Suprapubic skin (tissue), 4 donors: ENCODE measurements at regions not wholly inside any gene's neighbourhood (a gene's known extent, or its start where the extent isn't known, plus 50 kb on each side); places are given as distances from the start of the nearest gene placed in this dataset.

Source experiments
- DNase-seq, 2 donors: peaks; one replicate each; pipeline ENCODE4 v3.0.0-alpha.2; 2019; ENCODE audit warnings: low spot score in 2 of 2
- H3K27ac ChIP-seq: fragments of 200-600 bp; sonication (generic); one replicate; pipeline ENCODE4 v1.5.1; 2019
- H3K27me3 ChIP-seq: fragments of 200-600 bp; sonication (generic); one replicate; pipeline ENCODE4 v1.5.1; 2019
- H3K36me3 ChIP-seq: fragments of 200-600 bp; sonication (generic); one replicate; pipeline ENCODE4 v1.5.1; 2019
- H3K4me1 ChIP-seq: fragments of 200-600 bp; sonication (generic); one replicate; pipeline ENCODE4 v1.5.1; 2019
- H3K4me3 ChIP-seq: fragments of 200-600 bp; sonication (generic); one replicate; pipeline ENCODE4 v1.5.1; 2019; ENCODE audit warnings: mild to moderate bottlenecking
- H3K9me3 ChIP-seq: fragments of 200-600 bp; sonication (generic); one replicate; pipeline ENCODE4 v1.5.1; 2019
- CTCF ChIP-seq, 2 donors: fragments of 200-600 bp in 1 of 2; fragments of 450-650 bp in 1 of 2; sonication (generic) in 1 of 2; IDR thresholded peaks; one replicate each; pipeline ENCODE4 v1.5.1; 2016 to 2019; ENCODE audit warnings: antibody characterized with exemption in 2 of 2, mild to moderate bottlenecking in 1 of 2, moderate library complexity in 1 of 2
- EP300 ChIP-seq: sonication (generic); formaldehyde crosslinking; IDR thresholded peaks from one replicate; pipeline ENCODE4 v1.6.1; 2017; ENCODE audit warnings: antibody characterized with exemption
- POLR2A ChIP-seq, 2 donors: fragments of 450-650 bp; IDR thresholded peaks; one replicate each; pipeline ENCODE4 v1.6.1; 2017; ENCODE audit warnings: antibody characterized with exemption in 2 of 2, mild to moderate bottlenecking in 2 of 2, moderate library complexity in 2 of 2
- POLR2AphosphoS5 ChIP-seq, 3 donors: sonication (generic); formaldehyde crosslinking; IDR thresholded peaks; one replicate each; pipeline ENCODE4 v1.6.1; 2017; ENCODE audit warnings: antibody characterized with exemption in 3 of 3
- WGBS: methylation state at CpG from one replicate; pipeline ENCODE4 v1.1.5; 2018; 5-methylcytosine and 5-hydroxymethylcytosine counted together

- H3K36me3 ChIP-seq, result no peaks in the 10 kb centered on the region
- TF ChIP-seq EP300 (no peak), CTCF (IDR thresholded peaks at IDR 0.05) (no peak), POLR2AphosphoS5 (IDR thresholded peaks at IDR 0.05) (no peak), POLR2A (IDR thresholded peaks at IDR 0.05) (no peak)
- no peak overlapping the region for H3K4me3 ChIP-seq
- 57% methylated on average over 4 of the region's 4 CpGs for WGBS
- H3K9me3 ChIP-seq, result no peaks in the 10 kb centered on the region
- no peak for DNase-seq
- H3K4me1 ChIP-seq, result no peaks in the 10 kb centered on the region
- no peak overlapping the region for H3K27ac ChIP-seq
- H3K27me3 ChIP-seq, result peaks cover 12% of the 10 kb centered on the region
These were observed 312.8 kb upstream of the ZNF507 start for GRCh38 chr19:32032561-32032960.

GRCh38 chr19:32035626-32036025, 309.8 kb upstream of the ZNF507 start:
- Histone ChIP-seq H3K4me1 (no peaks in the 10 kb centered on the region), H3K27ac (no peak overlapping the region), H3K36me3 (no peaks in the 10 kb centered on the region), H3K4me3 (no peak overlapping the region), H3K9me3 (no peaks in the 10 kb centered on the region), H3K27me3 (peaks cover 11% of the 10 kb centered on the region)
- DNase-seq, result no peak
- 92% methylated on average over 3 of the region's 3 CpGs for WGBS
- no peak for TF ChIP-seq EP300
- no peak for TF ChIP-seq POLR2AphosphoS5 (IDR thresholded peaks at IDR 0.05)
- TF ChIP-seq CTCF (IDR thresholded peaks at IDR 0.05), result no peak
- no peak for TF ChIP-seq POLR2A (IDR thresholded peaks at IDR 0.05)

GRCh38 chr19:32038021-32038920, 307.1 kb upstream of the ZNF507 start:
- Histone ChIP-seq H3K4me3 (no peak overlapping the region), H3K9me3 (no peaks in the 10 kb centered on the region), H3K4me1 (peaks cover 10% of the 10 kb centered on the region), H3K27ac (no peak overlapping the region), H3K27me3 (peaks cover 32% of the 10 kb centered on the region), H3K36me3 (no peaks in the 10 kb centered on the region)
- WGBS, result 28% methylated on average over 13 of the region's 13 CpGs
- no peak for TF ChIP-seq CTCF (IDR thresholded peaks at IDR 0.05)
- no peak for TF ChIP-seq POLR2A (IDR thresholded peaks at IDR 0.05)
- no peak for TF ChIP-seq EP300
- no peak for TF ChIP-seq POLR2AphosphoS5 (IDR thresholded peaks at IDR 0.05)
- no peak for DNase-seq

GRCh38 chr19:32038961-32039360, 306.4 kb upstream of the ZNF507 start:
- peaks cover 10% of the 10 kb centered on the region for H3K4me1 ChIP-seq
- no peaks in the 10 kb centered on the region for H3K9me3 ChIP-seq
- WGBS, result 74% methylated on average over 6 of the region's 6 CpGs
- H3K4me3 ChIP-seq, result no peak overlapping the region
- no peaks in the 10 kb centered on the region for H3K36me3 ChIP-seq
- no peak for TF ChIP-seq CTCF (IDR thresholded peaks at IDR 0.05)
- no peak for TF ChIP-seq POLR2A (IDR thresholded peaks at IDR 0.05)
- no peak for TF ChIP-seq POLR2AphosphoS5 (IDR thresholded peaks at IDR 0.05)
- H3K27ac ChIP-seq, result no peak overlapping the region
- H3K27me3 ChIP-seq, result peaks cover 39% of the 10 kb centered on the region
- DNase-seq, result no peak

- no peak for DNase-seq
- TF ChIP-seq CTCF (IDR thresholded peaks at IDR 0.05), result no peak
- no peak for TF ChIP-seq POLR2A (IDR thresholded peaks at IDR 0.05)
- TF ChIP-seq POLR2AphosphoS5 (IDR thresholded peaks at IDR 0.05), result no peak
- no peaks in the 10 kb centered on the region for H3K9me3 ChIP-seq
- WGBS, result 91% methylated on average over 13 of the region's 13 CpGs
- no peak overlapping the region for H3K4me3 ChIP-seq
- H3K27ac ChIP-seq, result no peak overlapping the region
- peaks cover 44% of the 10 kb centered on the region for H3K27me3 ChIP-seq
- peaks cover 10% of the 10 kb centered on the region for H3K4me1 ChIP-seq
- no peaks in the 10 kb centered on the region for H3K36me3 ChIP-seq
These were observed 306.0 kb upstream of the ZNF507 start for GRCh38 chr19:32039440-32039839.
